ENCODE measurements at regions not wholly inside any gene's neighbourhood (a gene's known extent, or its start where the extent isn't known, plus 50 kb on each side); places are given as distances from the start of the nearest gene placed in this dataset.

- DNase-seq: no peak
These were observed 159.4 kb downstream of the TENT4A start for GRCh38 chr5:6872441-6873160.

DNA sequence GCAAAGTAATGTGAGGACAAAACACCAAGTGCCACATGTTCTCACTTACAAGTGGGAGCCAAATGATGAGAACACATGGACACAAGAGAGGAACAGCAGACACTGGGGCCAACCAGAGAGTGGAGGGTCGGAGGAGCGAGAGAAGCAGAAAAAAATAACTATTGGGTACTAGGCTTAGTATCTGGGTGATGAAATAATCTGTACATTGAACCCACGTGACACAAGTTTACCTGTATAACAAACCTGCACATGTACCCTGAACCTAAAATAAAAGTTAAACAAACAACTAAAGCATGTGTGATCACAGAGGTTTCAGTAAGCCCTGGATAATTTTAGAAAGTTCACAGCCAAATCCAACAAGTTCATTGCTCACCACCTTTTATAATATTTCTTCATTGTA is 160.1 kb downstream of the TENT4A start:
- DNase-seq: no peak

DNA sequence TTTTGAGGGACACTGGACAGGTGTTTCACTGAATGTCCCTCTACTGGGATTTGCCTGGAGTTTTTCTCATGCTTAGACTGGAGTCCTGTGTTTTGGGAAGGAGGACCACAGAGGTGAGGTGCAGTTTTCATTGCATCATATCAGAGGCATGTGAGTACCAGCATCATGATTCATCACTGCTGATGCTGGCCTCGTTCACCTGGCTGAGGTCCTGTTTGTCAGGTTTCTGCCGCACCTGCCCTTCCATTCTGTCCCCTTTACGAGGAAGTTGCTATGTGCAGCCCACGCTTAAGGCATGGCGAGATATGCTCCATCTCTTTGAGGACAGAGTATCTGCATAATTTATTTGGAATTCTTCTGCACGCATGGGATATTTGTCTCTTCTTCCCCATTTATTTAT is 162.1 kb downstream of the TENT4A start:
- no peak for DNase-seq

DNA sequence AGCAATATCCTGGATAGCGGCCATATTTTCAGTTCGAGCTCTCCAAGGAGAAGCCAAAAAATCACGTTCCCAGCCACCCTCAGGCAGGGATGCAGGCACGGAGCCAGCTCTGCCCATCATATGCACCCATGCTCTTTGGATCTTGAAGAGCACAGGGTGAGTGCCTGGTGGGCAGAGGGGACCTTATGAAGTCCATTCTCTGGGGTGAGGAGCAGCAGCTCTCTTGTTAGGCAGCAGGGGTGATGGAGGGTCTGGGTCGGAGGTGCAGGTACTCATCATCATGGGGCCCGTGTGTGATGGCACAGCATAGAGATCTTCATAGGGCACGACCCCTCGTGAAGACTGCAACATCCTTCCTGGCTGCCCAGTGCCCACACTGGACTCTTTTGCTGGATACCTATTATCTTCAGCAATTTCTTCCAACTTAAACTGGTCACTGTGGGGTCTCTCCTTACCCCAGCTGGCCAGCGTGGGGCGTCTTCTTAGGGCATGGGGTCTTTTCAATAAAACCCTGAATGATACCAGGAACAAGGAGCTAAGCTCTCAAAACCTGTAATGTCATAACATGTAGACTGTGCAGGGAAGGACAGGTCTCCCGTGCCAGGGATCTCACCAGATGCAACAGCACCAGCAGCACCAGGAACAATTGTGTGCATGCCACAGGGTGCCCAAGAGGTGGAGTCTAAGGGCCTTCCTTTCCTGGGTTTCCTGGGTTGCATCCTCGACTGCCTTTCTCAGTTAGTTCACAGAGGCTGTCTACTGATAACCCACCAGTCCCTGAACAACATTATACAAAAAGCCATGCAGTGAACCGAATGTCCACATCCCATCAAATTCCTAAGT is 165.0 kb downstream of the TENT4A start:
- DNase-seq: no peak

- no peak for DNase-seq
These were observed 172.3 kb downstream of the TENT4A start for GRCh38 chr5:6885581-6885980.

DNA sequence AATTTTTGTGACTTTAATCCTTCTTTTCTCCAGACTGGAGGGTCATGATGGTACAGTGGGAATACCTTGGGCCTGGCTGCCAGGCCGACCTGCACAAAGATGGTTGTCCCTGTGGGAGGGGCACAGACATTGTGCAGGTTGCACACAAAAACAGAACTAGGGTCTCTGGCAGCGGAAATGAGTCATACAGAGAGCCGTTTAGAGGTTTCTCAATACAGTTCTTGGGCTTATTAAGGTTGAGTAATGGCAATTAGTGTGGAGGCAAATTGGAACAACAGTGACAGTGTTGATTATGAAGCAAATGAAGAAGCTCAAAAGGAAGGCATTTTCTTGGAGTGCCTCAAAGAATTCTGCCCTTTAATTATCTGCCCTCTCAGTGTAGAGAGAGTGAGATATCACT is 173.6 kb downstream of the TENT4A start:
- DNase-seq: no peak

DNA sequence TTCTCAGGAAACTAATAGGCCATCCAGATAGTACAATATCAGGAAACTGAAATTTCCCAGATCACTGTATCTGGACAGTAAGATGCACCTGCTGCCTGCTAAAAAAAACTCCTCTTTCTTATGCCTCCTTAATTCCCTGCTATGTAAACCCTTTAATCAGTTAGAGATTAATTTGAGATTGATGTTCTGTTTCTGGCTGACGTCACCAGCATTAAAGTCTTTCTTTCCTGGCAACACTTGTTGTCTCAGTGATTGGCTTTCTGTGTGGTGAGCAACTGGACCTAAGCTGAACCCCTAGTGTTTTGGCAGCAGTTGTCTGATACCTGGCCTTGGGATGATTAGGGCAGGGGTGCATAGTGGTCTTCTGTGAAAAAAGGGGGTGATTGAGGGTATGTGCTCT is 175.8 kb downstream of the TENT4A start:
- DNase-seq: no peak

- no peak for DNase-seq
These were observed 186.0 kb downstream of the TENT4A start for GRCh38 chr5:6899221-6899620.

GRCh38 chr5:6900247-6901227 is 187.3 kb downstream of the TENT4A start:
- no peak for DNase-seq

- DNase-seq: no peak
These were observed 188.9 kb downstream of the TENT4A start for GRCh38 chr5:6902094-6902493.

DNA sequence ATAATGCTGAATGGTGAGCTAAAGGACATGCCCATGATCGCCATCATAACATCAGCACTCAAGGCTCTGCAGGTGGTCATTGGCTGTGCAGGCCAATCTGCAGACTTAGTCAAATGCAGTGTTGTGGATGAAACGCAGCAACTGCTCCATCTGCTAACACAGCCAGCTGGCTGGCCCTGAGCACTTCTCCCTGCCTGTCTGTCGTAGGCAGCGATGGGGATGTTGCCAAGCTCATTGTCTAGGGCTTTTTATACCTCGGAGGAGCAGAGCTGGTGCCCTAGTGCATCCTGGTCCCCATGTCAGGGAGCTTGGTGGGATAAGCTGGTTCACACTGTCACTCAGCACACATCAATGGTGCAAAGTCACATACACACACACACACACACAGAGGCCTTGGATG is 189.4 kb downstream of the TENT4A start:
- no peak for DNase-seq

- no peak for DNase-seq
These were observed 190.7 kb downstream of the TENT4A start for GRCh38 chr5:6903934-6904333.

GRCh38 chr5:6904860-6905259 is 191.6 kb downstream of the TENT4A start:
- no peak for DNase-seq

GRCh38 chr5:6905423-6905822 is 192.2 kb downstream of the TENT4A start:
- no peak for DNase-seq

GRCh38 chr5:6905883-6906282 is 192.7 kb downstream of the TENT4A start:
- no peak for DNase-seq

- DNase-seq: no peak
These were observed 194.2 kb downstream of the TENT4A start for GRCh38 chr5:6907320-6907918.

- no peak for DNase-seq
These were observed 196.7 kb downstream of the TENT4A start for GRCh38 chr5:6909901-6910300.

GRCh38 chr5:6910950-6911349 is 197.7 kb downstream of the TENT4A start:
- no peak for DNase-seq

GRCh38 chr5:6914347-6914746 is 201.1 kb downstream of the TENT4A start:
- DNase-seq: no peak

DNA sequence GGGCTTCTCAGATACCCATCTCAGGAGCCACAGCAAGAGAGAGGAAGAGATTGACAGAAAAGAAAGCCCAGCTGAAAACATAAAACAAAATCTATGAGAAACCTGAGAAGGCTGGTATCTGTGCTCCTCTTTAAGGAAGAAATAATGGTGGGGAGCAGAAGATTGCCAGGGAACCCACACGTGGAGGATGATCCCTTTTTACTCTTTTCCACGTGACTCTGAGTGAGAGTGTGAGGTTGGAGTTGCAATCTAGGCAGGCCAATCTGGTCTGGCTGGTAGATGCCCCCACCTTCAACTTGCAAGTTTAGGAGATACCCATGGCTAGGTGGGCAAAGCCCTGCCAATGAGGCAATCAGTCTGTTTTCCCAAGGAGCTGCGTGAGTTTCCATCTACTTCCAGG is 202.3 kb downstream of the TENT4A start:
- DNase-seq: no peak

DNA sequence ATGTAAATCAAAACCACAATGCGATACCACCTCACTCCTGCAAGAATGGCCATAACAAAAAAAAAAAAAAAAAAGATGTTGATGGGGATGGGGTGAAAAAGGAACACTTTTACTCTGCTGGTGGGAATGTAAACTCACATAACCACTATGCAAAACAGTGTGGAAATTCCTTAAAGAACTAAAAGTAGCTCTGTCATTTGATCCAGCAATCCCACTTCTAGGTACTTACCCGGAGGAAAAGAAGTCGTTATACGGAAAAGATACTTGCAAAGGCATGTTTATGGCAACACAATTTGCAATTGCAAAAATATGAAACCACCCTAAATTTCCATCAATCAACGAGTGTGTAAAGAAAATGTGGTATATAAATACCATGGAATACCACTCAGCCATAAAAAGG is 205.0 kb downstream of the TENT4A start:
- no peak for DNase-seq

- DNase-seq: no peak
These were observed 207.5 kb downstream of the TENT4A start for GRCh38 chr5:6920628-6921256.

Data from activated T-cell treated with anti-CD3 and anti-CD28 coated beads, Interleukin-2, amount 50 U/mL, for 48 hours (primary cell).